Spinal cord (tissue), 9 donors: ENCODE measurements at regions not wholly inside any gene's neighbourhood (a gene's known extent, or its start where the extent isn't known, plus 50 kb on each side); places are given as distances from the start of the nearest gene placed in this dataset.
"Not testable (repeated sequence)": the region's sequence is repeated elsewhere in the genome, so short reads cannot be mapped to it uniquely, and the experiment has no call there.

Experiments used
- DNase-seq, 6 donors: peaks; one replicate each; pipeline versions ENCODE4 v3.0.0 to v3.0.0-alpha.2; 2013 to 2015; ENCODE audit warnings: low spot score in 6 of 6, low read depth in 4 of 6
- H3K27ac ChIP-seq: one replicate; pipeline ENCODE4 v1.5.1; 2013; ENCODE audit warnings: low read depth, low read length, control low read depth
- H3K27me3 ChIP-seq: one replicate; pipeline ENCODE4 v1.6.1; 2013; ENCODE audit warnings: low read length; ENCODE audit not compliant: control insufficient read depth, insufficient read depth
- H3K36me3 ChIP-seq: one replicate; pipeline ENCODE4 v1.6.1; 2013; ENCODE audit warnings: low read length; ENCODE audit not compliant: control insufficient read depth, insufficient read depth
- H3K4me1 ChIP-seq: one replicate; pipeline ENCODE4 v1.6.1; 2013; ENCODE audit warnings: low read length; ENCODE audit not compliant: control insufficient read depth, insufficient read depth
- H3K4me3 ChIP-seq: one replicate; pipeline ENCODE4 v1.5.1; 2013; ENCODE audit warnings: low read depth, low read length, control low read depth
- H3K9me3 ChIP-seq: one replicate; pipeline ENCODE4 v1.6.1; 2013; ENCODE audit warnings: low read length; ENCODE audit not compliant: control insufficient read depth, insufficient read depth
- WGBS: methylation state at CpG from one replicate; pipeline ENCODE4 v1.1.5; 2013; ENCODE audit warnings: missing lambda C conversion rate; ENCODE audit not compliant: insufficient coverage; 5-methylcytosine and 5-hydroxymethylcytosine counted together
- donor health status: healthy.

DNA sequence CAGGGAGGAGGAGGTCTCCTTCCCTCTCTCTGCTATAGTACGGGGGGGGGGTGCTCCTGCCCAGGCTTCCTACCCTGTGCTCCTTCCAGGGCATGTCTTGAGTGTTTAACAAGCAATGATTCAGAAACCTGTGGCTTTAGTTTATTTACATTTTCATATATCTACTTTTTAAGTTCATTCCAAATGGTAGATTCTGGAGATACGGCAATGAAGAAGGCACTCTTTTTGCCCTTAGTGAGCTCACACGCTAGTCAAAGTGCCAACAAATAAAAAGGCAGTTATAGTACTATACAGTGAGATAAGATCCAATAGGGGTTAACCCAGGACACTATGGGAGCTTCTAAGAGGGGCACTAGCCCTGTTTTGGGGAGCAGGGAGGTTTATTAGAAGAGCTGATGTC is 169.3 kb upstream of the CACNA1E start:
- peaks cover 33% of the 10 kb centered on the region for H3K27me3 ChIP-seq
- no peak overlapping the region for H3K27ac ChIP-seq
- no CpG with 5 or more reads among the region's 3 CpGs for WGBS
- H3K4me3 ChIP-seq, result no peak overlapping the region
- peaks cover 38% of the 10 kb centered on the region for H3K4me1 ChIP-seq
- no peak for DNase-seq
- no peaks in the 10 kb centered on the region for H3K36me3 ChIP-seq
- no peaks in the 10 kb centered on the region for H3K9me3 ChIP-seq

DNA sequence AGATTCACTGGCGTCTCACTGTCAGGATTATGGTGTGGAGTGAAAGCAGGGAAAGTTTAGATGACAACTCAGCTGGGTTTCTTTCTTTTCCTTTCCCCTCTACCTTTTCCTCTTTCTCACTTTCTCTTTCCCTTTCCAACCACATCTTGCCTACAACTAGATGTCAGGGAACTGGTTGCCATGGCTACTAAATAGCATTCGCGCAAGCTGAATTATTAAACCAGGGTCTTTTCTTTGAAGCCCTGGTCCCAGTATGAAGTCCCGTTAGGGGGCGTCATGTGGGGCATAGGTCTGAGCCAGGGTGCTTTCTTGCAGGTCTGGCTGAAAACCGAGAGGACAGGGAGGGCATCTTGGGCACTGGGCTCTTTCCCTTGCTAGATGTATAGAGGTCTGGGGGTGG is 168.4 kb upstream of the CACNA1E start:
- H3K36me3 ChIP-seq, result no peaks in the 10 kb centered on the region
- H3K9me3 ChIP-seq, result no peaks in the 10 kb centered on the region
- 3% methylated on average over 5 of the region's 6 CpGs for WGBS
- H3K27ac ChIP-seq, result no peak overlapping the region
- DNase-seq, result peak in 2 of 6 donors; percentile 74 to 93
- peaks cover 41% of the 10 kb centered on the region for H3K27me3 ChIP-seq
- H3K4me1 ChIP-seq, result peaks cover 38% of the 10 kb centered on the region
- H3K4me3 ChIP-seq, result no peak overlapping the region

DNA sequence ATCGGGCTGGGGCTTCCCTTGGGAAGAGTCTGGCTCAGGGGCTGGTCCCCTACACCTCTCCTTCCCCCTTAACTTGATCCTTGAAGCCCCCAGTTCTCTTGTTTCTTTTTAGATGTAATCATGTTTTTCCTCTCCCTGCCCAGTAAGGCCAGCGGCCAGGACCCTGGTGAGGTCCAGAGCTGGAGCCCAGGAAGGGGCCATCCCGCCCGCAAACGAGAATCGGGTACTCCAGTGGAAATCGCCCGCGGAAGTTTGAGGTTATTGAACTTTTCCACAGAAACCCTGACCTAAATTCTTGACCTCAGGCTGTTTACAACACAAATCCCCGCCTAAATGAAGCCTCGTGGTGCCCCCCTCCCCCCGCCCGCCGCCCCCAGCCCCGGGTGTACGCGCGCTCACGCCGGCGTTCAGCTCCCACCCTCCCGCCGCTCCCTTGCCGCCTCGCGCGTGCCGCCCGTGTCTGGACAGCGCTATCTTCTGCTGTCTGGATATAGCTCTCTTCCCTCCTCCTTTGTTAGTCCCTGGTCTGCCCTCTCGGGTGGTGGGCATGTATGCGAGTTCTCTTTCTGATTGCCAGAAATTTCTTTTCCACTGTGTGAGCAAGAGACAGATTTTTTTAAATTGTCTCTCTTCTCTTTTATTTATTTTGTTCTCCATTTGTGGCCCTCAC is 165.9 kb upstream of the CACNA1E start:
- 1% methylated on average over 24 of the region's 32 CpGs for WGBS
- H3K27ac ChIP-seq, result no peak overlapping the region
- H3K36me3 ChIP-seq, result no peaks in the 10 kb centered on the region
- no peaks in the 10 kb centered on the region for H3K9me3 ChIP-seq
- H3K4me1 ChIP-seq, result peaks cover 38% of the 10 kb centered on the region
- peak in 2 of 6 donors; percentile 63 to 77 for DNase-seq
- peaks cover 41% of the 10 kb centered on the region for H3K27me3 ChIP-seq
- H3K4me3 ChIP-seq, result peak overlapping the region; percentile 39

DNA sequence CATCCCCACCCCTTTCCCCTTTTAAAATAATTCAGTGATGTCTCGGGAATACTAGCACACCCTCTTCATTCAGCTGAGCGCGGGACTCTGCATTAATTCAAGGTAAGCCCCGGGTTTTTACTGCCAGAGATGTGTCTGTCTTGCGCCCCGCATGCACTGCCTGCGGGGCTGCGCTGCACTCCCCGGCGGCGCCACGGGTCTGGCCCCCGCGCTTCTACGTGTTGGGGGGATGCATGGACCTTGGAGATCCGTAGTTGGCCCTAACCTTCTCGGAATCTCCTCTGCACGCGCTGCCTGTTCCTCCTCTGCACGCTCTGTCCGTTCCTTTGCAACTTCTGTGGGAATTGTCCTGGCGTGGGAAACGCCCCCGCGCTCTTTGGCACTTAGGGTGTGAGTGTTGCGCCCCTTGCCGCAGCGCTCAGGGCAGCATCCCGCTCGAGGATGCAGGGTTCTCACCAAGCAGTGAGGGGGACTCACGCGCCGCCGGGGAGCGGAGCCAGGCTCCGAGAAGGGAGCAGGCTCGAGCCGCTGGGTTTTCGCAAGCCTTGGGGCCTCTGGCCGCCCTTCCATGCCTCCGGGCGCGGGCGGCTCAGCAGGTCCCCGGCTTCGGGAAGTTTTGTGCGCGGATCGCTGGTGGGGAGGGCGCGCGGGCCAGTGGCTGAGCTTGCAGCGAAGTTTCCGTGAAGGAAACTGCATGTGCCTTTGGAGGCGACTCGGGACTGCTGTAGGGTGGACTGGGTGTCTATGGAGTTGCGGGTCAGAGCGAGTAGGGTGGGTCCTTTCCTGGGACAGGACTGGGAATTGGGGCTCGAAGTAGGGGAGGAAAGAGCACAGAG is 165.1 kb upstream of the CACNA1E start:
- H3K36me3 ChIP-seq, result no peaks in the 10 kb centered on the region
- peaks cover 41% of the 10 kb centered on the region for H3K27me3 ChIP-seq
- no peaks in the 10 kb centered on the region for H3K9me3 ChIP-seq
- peak in 2 of 6 donors; percentile 67 to 71 for DNase-seq
- WGBS, result under 1% methylated on average over 59 of the region's 59 CpGs
- H3K27ac ChIP-seq, result no peak overlapping the region
- H3K4me1 ChIP-seq, result peaks cover 38% of the 10 kb centered on the region
- H3K4me3 ChIP-seq, result peak overlapping the region; percentile 39

DNA sequence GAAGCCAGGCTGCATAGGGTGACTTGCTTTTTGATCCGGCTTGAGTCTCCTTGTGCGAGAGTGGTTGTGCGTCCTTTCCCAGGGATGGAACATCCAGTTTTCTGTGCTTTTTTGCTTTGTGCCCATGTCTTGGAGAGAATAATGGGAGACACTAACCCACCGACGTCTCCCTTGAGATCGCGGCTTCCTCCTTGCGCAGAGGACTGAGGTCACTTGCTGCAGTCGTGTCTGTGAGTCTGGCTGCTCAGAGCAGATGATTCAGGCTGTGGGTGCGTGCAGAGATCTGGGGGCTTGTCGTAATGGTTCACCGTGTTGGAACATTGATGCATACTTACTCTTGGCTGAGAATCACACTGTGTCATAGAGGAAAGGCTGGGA is 164.5 kb upstream of the CACNA1E start:
- peaks cover 33% of the 10 kb centered on the region for H3K4me1 ChIP-seq
- H3K27ac ChIP-seq, result no peak overlapping the region
- H3K36me3 ChIP-seq, result no peaks in the 10 kb centered on the region
- H3K27me3 ChIP-seq, result peaks cover 41% of the 10 kb centered on the region
- no peaks in the 10 kb centered on the region for H3K9me3 ChIP-seq
- WGBS, result 11% methylated on average over 11 of the region's 12 CpGs
- DNase-seq, result peak in 2 of 6 donors; percentile 35 to 44
- peak overlapping the region; percentile 39 for H3K4me3 ChIP-seq

DNA sequence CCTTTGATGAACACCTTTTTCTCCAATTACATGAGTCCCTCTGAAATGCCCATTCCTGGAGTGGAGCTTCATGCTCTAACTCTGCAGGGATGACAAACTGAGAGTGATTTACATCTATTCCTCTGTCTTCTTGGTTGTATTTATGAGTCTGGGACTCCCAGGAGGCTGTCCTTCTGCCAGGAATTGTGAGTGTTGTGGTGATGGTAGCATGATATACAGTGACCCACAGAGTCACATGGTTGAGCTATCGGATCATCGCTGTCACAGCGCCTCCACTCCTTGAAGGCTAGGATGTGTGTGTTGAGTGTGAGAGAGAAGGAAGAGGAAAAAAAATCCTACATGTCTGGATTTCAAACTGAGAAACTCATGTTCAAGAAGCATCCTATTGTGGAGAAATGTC is 163.4 kb upstream of the CACNA1E start:
- no peak overlapping the region for H3K4me3 ChIP-seq
- DNase-seq, result peak in 1 of 6 donors; percentile 25
- peaks cover 28% of the 10 kb centered on the region for H3K4me1 ChIP-seq
- 77% methylated on average over 3 of the region's 3 CpGs for WGBS
- no peaks in the 10 kb centered on the region for H3K9me3 ChIP-seq
- H3K27me3 ChIP-seq, result peaks cover 41% of the 10 kb centered on the region
- H3K27ac ChIP-seq, result no peak overlapping the region
- no peaks in the 10 kb centered on the region for H3K36me3 ChIP-seq

DNA sequence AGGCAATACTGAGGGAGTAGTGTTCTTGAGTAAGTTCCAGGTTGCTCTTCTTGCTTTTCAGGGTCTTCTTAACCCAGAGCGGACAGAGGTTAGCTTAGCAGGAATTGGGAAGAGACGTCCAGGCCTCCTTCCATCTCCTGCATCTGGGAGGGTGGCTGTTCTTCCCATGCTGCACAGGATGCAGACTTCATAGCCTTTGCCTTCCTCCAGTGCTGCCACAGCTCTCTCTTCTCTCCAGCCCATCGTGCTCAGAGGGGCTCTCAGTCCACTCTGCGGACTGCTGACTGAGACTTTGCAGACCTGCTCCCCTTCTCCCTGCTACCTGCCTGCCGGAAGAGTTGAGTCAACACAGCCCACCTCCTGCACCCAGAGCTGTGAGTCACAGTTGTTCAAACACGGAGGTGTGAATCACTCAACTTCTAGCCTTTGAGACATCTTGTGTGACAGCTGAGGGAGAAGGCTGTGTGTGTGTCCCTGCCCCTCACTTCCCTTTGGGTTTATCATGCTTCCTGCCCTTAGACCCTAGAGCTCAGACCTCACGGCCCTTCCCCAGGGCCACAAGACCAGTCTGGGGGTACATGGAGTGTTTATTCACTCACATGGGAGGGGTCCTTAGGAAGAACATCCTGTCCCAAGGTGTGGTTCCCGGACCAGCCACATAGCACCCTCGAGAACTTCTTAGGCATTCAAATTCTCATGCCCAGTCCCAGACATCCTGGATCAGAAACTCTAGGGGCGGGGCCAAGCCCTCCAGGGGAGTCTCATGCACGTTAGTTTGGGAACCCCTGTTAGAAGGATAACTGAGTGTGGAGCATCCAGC is 158.3 kb upstream of the CACNA1E start:
- H3K36me3 ChIP-seq, result no peaks in the 10 kb centered on the region
- no peak overlapping the region for H3K27ac ChIP-seq
- H3K4me3 ChIP-seq, result no peak overlapping the region
- WGBS, result 70% methylated on average over 5 of the region's 11 CpGs
- H3K27me3 ChIP-seq, result no peaks in the 10 kb centered on the region
- DNase-seq, result no peak
- no peaks in the 10 kb centered on the region for H3K9me3 ChIP-seq
- no peaks in the 10 kb centered on the region for H3K4me1 ChIP-seq

DNA sequence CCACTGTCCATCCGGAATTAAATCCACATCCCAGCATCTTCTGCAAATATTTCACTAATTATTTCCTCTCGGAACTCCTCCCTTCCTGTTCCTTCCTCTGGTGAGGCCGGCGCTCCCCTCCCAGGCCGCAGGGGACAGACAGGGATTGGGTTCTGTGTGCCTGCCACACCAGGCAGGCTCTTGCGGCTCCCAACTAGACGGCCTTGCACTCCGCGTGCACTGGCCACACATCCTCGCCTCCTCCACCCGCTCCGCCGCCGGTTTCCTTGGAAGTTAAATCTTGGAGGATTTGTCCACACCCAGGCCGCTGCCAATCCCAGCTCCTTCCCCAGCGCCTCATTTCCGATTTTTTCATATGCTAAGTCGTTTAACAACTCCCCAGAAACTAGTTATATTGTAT is 157.6 kb upstream of the CACNA1E start:
- not testable (repeated sequence) for H3K36me3 ChIP-seq, H3K4me3 ChIP-seq, H3K4me1 ChIP-seq, DNase-seq, H3K27me3 ChIP-seq, H3K9me3 ChIP-seq, H3K27ac ChIP-seq
- WGBS, result 75% methylated on average over 10 of the region's 18 CpGs

DNA sequence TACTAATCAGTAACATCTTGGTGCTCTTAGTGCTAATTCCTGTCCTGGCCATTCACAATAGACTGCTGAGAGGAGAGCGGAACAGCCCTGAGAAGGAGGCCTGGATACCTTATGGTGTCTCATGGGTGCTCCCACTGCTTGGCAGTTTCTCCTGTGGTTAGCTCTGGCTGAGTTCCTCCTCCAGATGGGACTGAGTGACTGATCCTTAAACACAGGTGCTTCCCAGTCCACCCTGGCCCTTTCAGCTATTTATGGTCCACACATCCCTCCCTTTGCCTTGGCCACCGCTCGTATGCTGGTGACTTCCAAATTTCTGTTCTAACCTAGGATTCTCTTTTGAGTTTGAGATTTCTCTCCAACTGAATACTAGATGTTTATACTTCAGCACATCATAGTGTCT is 157.0 kb upstream of the CACNA1E start:
- no peaks in the 10 kb centered on the region for H3K27me3 ChIP-seq
- no peak overlapping the region for H3K27ac ChIP-seq
- no peak for DNase-seq
- H3K4me1 ChIP-seq, result no peaks in the 10 kb centered on the region
- H3K9me3 ChIP-seq, result no peaks in the 10 kb centered on the region
- H3K36me3 ChIP-seq, result no peaks in the 10 kb centered on the region
- H3K4me3 ChIP-seq, result no peak overlapping the region
- WGBS, result 95% methylated on average over 3 of the region's 3 CpGs
